K562 (cell line): ENCODE measurements at regions not wholly inside any gene's neighbourhood (a gene's known extent, or its start where the extent isn't known, plus 50 kb on each side); places are given as distances from the start of the nearest gene placed in this dataset.

Experiments used
- ATAC-seq: fragments of 200-7000 bp; cut with Tn5 transposase; 3 replicates; pipeline ENCODE4 v1.9.1; 2020; ENCODE audit warnings: moderate library complexity
- BruUV-seq: library from RNA; stranded (reverse); fragments of 400-500 nt; replicated peaks from 2 replicates; lab custom pipeline; 2021; lab: Mats Ljungman, UMichigan
- CTCF ChIA-PET: fragments of 300-600 bp; formaldehyde crosslinking; extraction: SDS; loops from one replicate; lab custom pipeline; 2021; ENCODE audit warnings: low intra/inter-chr PET ratio; lab: Yijun Ruan, JAX
- POLR2A ChIA-PET: fragments of 300-600, 350-650 bp; sonication (Branson Sonifier 250); formaldehyde crosslinking; extraction: SDS; loops from one replicate; lab custom pipeline; 2021; ENCODE audit warnings: antibody characterized with exemption, inconsistent platforms; lab: Yijun Ruan, JAX
- DNase-seq, 4 experiments: peaks; one replicate each; pipeline versions ENCODE4 v3.0.0 to v3.0.0-alpha.2; 2011 to 2018; ENCODE audit warnings: low spot score in 3 of 4, mixed read lengths in 3 of 4; ENCODE audit errors: extremely low read depth in 1 of 4
- FAIRE-seq: peaks from 2 replicates; lab custom pipeline; 2011; peaks lifted over from hg19 to GRCh38; lab: Jason Lieb, UNC
- H2AFZ ChIP-seq: 2 replicates; pipeline ENCODE4 v1.6.0; 2011; ENCODE audit warnings: low read depth, low read length, control low read depth, inconsistent platforms
- H3K27ac ChIP-seq: fragments of 200-600 bp; 3 replicates; pipeline ENCODE4 v1.8.0; 2011; ENCODE audit warnings: low read depth, mild to moderate bottlenecking, control low read depth, inconsistent platforms, low read length, moderate library complexity, mixed read lengths; ENCODE audit errors: extremely low read depth
- H3K27me3 ChIP-seq, 2 experiments: fragments of 300-600 bp in 1 of 2; 2 replicates in 1 of 2; 3 replicates in 1 of 2; pipeline versions ENCODE4 v1.6.0 to v1.8.0; 2011; ENCODE audit warnings: inconsistent platforms in 2 of 2, low read length in 2 of 2, mild to moderate bottlenecking in 1 of 2, mixed read lengths in 1 of 2, moderate library complexity in 1 of 2; ENCODE audit not compliant: control insufficient read depth in 2 of 2, insufficient read depth in 2 of 2
- H3K36me3 ChIP-seq: fragments of 300-600 bp; 3 replicates; pipeline ENCODE4 v1.8.0; 2011; ENCODE audit warnings: mild to moderate bottlenecking, low read length, inconsistent platforms; ENCODE audit not compliant: control insufficient read depth, insufficient read depth
- H3K4me1 ChIP-seq, 2 experiments: fragments of 200-600 bp in 1 of 2; replicated peaks in 1 of 2; 2 replicates in 1 of 2; 3 replicates in 1 of 2; pipeline versions ENCODE4 v1.5.1 to v1.8.0; 2011; ENCODE audit warnings: inconsistent platforms in 2 of 2, low read length in 2 of 2, mild to moderate bottlenecking in 1 of 2, mixed read lengths in 1 of 2, moderate library complexity in 1 of 2; ENCODE audit not compliant: control insufficient read depth in 2 of 2, insufficient read depth in 2 of 2
- H3K4me2 ChIP-seq: 2 replicates; pipeline ENCODE4 v1.6.1; 2011; ENCODE audit warnings: low read length, control low read depth, inconsistent platforms, mixed read lengths; ENCODE audit not compliant: insufficient read depth
- H3K4me3 ChIP-seq: fragments of 200-600 bp; sonication (generic), shearing (Covaris generic); 2 replicates; pipeline ENCODE4 v1.5.1; 2016; ENCODE audit warnings: control low read depth, inconsistent platforms
- H3K79me2 ChIP-seq: fragments of 200-600 bp; 3 replicates; pipeline ENCODE4 v1.8.0; 2011; ENCODE audit warnings: low read length, inconsistent platforms; ENCODE audit not compliant: control insufficient read depth, insufficient read depth
- H3K9ac ChIP-seq, 2 experiments: 2 replicates each; pipeline versions ENCODE4 v1.6.0 to v1.6.1; 2011; ENCODE audit warnings: low read depth in 2 of 2, low read length in 2 of 2, control low read depth in 1 of 2, inconsistent platforms in 1 of 2, mild to moderate bottlenecking in 1 of 2, mixed read lengths in 1 of 2; ENCODE audit not compliant: insufficient read depth in 1 of 2
- H3K9me1 ChIP-seq: one replicate; pipeline ENCODE4 v1.6.0; 2011; ENCODE audit warnings: inconsistent platforms, mild to moderate bottlenecking, low read length, moderate library complexity; ENCODE audit not compliant: control insufficient read depth, insufficient read depth
- H3K9me3 ChIP-seq: replicated peaks from 2 replicates; pipeline ENCODE4 v1.5.1; 2011; ENCODE audit warnings: low read depth, low read length, inconsistent platforms; ENCODE audit not compliant: control insufficient read depth, insufficient read depth
- H4K20me1 ChIP-seq: replicated peaks from 2 replicates; pipeline ENCODE4 v1.6.1; 2011; ENCODE audit warnings: low read length, inconsistent platforms, mixed read lengths; ENCODE audit not compliant: control insufficient read depth, insufficient read depth
- BDP1 ChIP-seq: IDR thresholded peaks from 3 replicates; pipeline ENCODE4 v1.6.1; 2011; ENCODE audit not compliant: insufficient read length, insufficient read depth
- FOXJ3 ChIP-seq: sonication (generic); formaldehyde crosslinking; IDR thresholded peaks from 2 replicates; pipeline ENCODE4 v1.4.0; 2020; ENCODE audit warnings: mild to moderate bottlenecking, missing genetic modification reagents
- GATA2 ChIP-seq: sonication (generic); formaldehyde crosslinking; IDR thresholded peaks from 2 replicates; pipeline ENCODE4 v1.4.0; 2020; ENCODE audit warnings: mild to moderate bottlenecking, missing genetic modification reagents
- HDAC2 ChIP-seq: fragments of 450-650 bp; IDR thresholded peaks from 2 replicates; pipeline ENCODE4 v1.6.1; 2016; ENCODE audit warnings: mild to moderate bottlenecking
- ZNF436 ChIP-seq: fragments of 250-450, 450-650 bp; sonication (Bioruptor Pico); formaldehyde crosslinking; IDR thresholded peaks from 2 replicates; pipeline ENCODE4 v1.7.0; 2020; ENCODE audit warnings: mild to moderate bottlenecking
- ZNF586 ChIP-seq: fragments of 450-650 bp; formaldehyde crosslinking; conservative IDR thresholded peaks from 2 replicates; pipeline ENCODE4 v1.4.0; 2020; ENCODE audit warnings: mild to moderate bottlenecking, moderate library complexity
- ZNF717 ChIP-seq: fragments of 250-450 bp; sonication (Bioruptor Pico); IDR thresholded peaks from 2 replicates; pipeline ENCODE4 v1.5.0; 2021
- WGBS: fragments of 100-300 bp; shearing (Covaris generic); methylation state at CpG from one replicate; pipeline ENCODE4 v1.1.6; 2016; ENCODE audit warnings: low coverage, mixed read lengths; ENCODE audit not compliant: insufficient coverage; ENCODE audit errors: missing lambda C conversion rate; 5-methylcytosine and 5-hydroxymethylcytosine counted together
- in situ Hi-C: fragments of 300-500 bp; cut with MboI; formaldehyde crosslinking; loops from 4 replicates; pipeline ENCODE4 v1.15.0; 2018; ENCODE audit warnings: inconsistent platforms, mixed read lengths
- intact Hi-C: fragments of 100-400 bp; cut with micrococcal nuclease; formaldehyde crosslinking; loops from 2 replicates; pipeline ENCODE4 v1.14.2; 2022
- TF ChIP-seq, protein P1 (sequence below): sonication (generic); formaldehyde crosslinking; IDR thresholded peaks from 2 replicates; pipeline ENCODE4 v1.8.0; 2023; ENCODE audit warnings: missing genetic modification reagents, mild to moderate bottlenecking, borderline replicate concordance

DNA sequence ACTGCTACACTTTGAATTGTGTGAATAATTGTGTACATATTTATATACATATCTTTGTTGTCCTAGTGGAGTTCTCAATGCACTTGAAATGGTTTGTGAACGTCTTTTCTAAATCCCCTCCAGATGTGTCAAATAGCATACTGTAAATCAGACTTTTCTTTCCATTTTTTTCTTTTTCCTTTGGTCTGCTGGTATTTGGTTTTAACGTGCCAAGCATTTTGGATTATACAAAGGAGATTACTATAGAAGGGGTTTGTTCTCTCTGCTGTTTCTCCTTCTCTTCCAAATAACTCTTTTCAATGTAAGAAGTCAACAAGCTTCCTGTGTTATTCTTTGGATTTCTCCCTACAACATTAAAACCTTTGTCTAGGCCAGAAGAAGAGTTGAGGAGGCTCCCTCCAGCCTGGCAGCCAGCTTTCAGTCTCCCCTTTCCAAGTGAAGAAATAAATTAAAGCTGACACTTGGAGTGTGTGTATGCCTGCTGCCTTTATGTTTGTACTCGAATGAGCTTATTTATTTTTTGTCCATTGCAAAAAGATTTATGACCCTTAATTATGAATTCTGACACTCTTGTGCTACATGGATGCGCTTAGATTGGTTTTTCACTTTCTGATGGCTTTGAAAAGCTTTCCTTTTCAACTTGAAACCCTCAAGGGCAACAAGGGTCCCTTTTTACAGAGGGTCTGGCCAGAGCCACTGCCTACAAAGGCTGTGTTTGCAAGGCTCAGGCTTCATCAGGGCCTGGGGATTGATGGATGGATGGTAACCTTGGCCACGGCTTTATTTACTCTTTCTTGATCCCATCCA is 107.8 kb downstream of the RAB18 start (continued):
- TF ChIP-seq, protein P1, sequence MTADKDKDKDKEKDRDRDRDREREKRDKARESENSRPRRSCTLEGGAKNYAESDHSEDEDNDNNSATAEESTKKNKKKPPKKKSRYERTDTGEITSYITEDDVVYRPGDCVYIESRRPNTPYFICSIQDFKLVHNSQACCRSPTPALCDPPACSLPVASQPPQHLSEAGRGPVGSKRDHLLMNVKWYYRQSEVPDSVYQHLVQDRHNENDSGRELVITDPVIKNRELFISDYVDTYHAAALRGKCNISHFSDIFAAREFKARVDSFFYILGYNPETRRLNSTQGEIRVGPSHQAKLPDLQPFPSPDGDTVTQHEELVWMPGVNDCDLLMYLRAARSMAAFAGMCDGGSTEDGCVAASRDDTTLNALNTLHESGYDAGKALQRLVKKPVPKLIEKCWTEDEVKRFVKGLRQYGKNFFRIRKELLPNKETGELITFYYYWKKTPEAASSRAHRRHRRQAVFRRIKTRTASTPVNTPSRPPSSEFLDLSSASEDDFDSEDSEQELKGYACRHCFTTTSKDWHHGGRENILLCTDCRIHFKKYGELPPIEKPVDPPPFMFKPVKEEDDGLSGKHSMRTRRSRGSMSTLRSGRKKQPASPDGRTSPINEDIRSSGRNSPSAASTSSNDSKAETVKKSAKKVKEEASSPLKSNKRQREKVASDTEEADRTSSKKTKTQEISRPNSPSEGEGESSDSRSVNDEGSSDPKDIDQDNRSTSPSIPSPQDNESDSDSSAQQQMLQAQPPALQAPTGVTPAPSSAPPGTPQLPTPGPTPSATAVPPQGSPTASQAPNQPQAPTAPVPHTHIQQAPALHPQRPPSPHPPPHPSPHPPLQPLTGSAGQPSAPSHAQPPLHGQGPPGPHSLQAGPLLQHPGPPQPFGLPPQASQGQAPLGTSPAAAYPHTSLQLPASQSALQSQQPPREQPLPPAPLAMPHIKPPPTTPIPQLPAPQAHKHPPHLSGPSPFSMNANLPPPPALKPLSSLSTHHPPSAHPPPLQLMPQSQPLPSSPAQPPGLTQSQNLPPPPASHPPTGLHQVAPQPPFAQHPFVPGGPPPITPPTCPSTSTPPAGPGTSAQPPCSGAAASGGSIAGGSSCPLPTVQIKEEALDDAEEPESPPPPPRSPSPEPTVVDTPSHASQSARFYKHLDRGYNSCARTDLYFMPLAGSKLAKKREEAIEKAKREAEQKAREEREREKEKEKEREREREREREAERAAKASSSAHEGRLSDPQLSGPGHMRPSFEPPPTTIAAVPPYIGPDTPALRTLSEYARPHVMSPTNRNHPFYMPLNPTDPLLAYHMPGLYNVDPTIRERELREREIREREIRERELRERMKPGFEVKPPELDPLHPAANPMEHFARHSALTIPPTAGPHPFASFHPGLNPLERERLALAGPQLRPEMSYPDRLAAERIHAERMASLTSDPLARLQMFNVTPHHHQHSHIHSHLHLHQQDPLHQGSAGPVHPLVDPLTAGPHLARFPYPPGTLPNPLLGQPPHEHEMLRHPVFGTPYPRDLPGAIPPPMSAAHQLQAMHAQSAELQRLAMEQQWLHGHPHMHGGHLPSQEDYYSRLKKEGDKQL (CRISPR knock-in tag): no peak

DNA sequence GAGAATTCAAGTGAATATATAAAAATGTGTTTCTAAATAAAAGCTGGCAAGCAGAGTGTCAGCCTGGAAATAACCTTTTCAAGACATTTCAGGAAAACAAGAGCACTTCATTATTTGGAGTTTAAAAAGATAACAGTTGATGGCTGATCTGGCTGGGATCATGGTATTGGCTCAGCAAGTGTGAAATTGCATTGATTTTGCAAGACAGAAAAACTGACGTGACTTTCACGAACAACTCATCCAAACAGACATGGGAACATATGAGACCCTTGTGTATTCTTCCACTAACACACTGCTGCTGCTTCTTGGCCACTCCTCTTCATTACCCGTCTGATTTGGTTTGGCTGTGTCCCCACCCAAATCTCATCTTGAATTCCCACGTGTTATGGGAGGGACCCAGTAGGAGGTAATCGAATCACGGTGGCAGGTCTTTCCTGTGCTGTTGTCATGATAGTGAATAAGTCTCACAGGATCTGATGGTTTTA is 108.5 kb downstream of the RAB18 start:
- Histone ChIP-seq H3K9me3 (no peaks in the 10 kb centered on the region), H3K4me1 (no peaks in the 10 kb centered on the region), H3K4me2 (no peak overlapping the region), H3K27me3 (peaks cover 6 to 13% of the 10 kb centered on the region in 2 experiments; a peak in 3 of 5 replicates), H4K20me1 (no peaks in the 10 kb centered on the region), H3K36me3 (no peaks in the 10 kb centered on the region), H3K9ac (no peak overlapping the region), H3K27ac (no peak overlapping the region), H2AFZ (no peak overlapping the region), H3K4me3 (no peak overlapping the region), H3K9me1 (peaks cover 3% of the 10 kb centered on the region), H3K79me2 (no peaks in the 10 kb centered on the region)
- ChIA-PET CTCF (no interaction called here), POLR2A (interaction anchor here (0.9 to 1.0 kb wide), 2 partner anchors 26 to 88 kb away, joined by 3 to 4 read pairs; no protein-coding TSS in a partner anchor)
- intact Hi-C loops: no loop called here
- FAIRE-seq: no peak
- DNase-seq: no peak
- no peak for ATAC-seq
- in situ Hi-C loops: no loop called here
- no TSS peak for BruUV-seq
- WGBS: 3% methylated on average over 6 of the region's 6 CpGs
- no peak for TF ChIP-seq FOXJ3 (CRISPR knock-in tag)
- no peak for TF ChIP-seq HDAC2
- no peak for TF ChIP-seq BDP1
- no peak for TF ChIP-seq ZNF436 (CRISPR knock-in tag)
- no peak for TF ChIP-seq GATA2 (CRISPR knock-in tag)
- TF ChIP-seq ZNF586 (CRISPR knock-in tag): no peak
- no peak for TF ChIP-seq ZNF717
